Ascending aorta (tissue), 2 donors: ENCODE measurements at regions not wholly inside any gene's neighbourhood (a gene's known extent, or its start where the extent isn't known, plus 50 kb on each side); places are given as distances from the start of the nearest gene placed in this dataset.

Experiments used
- DNase-seq, 2 donors: peaks; one replicate each; pipeline ENCODE4 v3.0.0-alpha.2; 2019; ENCODE audit warnings: low spot score in 2 of 2
- H3K27ac ChIP-seq, 2 donors: fragments of 200-600 bp; sonication (generic); one replicate each; pipeline ENCODE4 v1.5.1; 2016 to 2017; ENCODE audit warnings: mild to moderate bottlenecking in 1 of 2
- H3K27me3 ChIP-seq: fragments of 200-600 bp; sonication (generic); one replicate; pipeline ENCODE4 v1.5.1; 2017
- H3K36me3 ChIP-seq, 2 donors: fragments of 200-600 bp; sonication (generic); one replicate each; pipeline ENCODE4 v1.5.1; 2016
- H3K4me1 ChIP-seq, 2 donors: fragments of 200-600 bp; sonication (generic); one replicate each; pipeline ENCODE4 v1.5.1; 2016 to 2017; ENCODE audit warnings: mild to moderate bottlenecking in 1 of 2
- H3K4me3 ChIP-seq, 2 donors: fragments of 200-600 bp; sonication (generic); one replicate each; pipeline ENCODE4 v1.5.1; 2016 to 2017; ENCODE audit warnings: mild to moderate bottlenecking in 1 of 2
- H3K9me3 ChIP-seq, 2 donors: fragments of 200-600 bp; sonication (generic); one replicate each; pipeline ENCODE4 v1.5.1; 2016
- CTCF ChIP-seq, 3 experiments: fragments of 200-600 bp in 2 of 3; fragments of 450-650 bp in 1 of 3; sonication (generic) in 2 of 3; IDR thresholded peaks; one replicate each; pipeline ENCODE4 v1.5.1; 2016 to 2019; ENCODE audit warnings: antibody characterized with exemption in 3 of 3, mild to moderate bottlenecking in 1 of 3, moderate library complexity in 1 of 3
- intact Hi-C: fragments of 100-400 bp; cut with DNase I; formaldehyde crosslinking; loops from one replicate; pipeline ENCODE4 v1.15.1; 2023

GRCh38 chr11:38425578-38425977, 1827.5 kb upstream of the RAG2 start:
- DNase-seq: no peak
- Histone ChIP-seq H3K27ac (no peak overlapping the region), H3K4me1 (no peaks in the 10 kb centered on the region), H3K9me3 (no peaks in the 10 kb centered on the region), H3K36me3 (no peaks in the 10 kb centered on the region), H3K27me3 (no peaks in the 10 kb centered on the region), H3K4me3 (no peak overlapping the region)
- intact Hi-C loops: no loop called here
- no peak for TF ChIP-seq CTCF (IDR thresholded peaks at IDR 0.05)

GRCh38 chr11:38423042-38423441, 1825.0 kb upstream of the RAG2 start:
- Histone ChIP-seq H3K4me3 (no peak overlapping the region), H3K27ac (no peak overlapping the region), H3K9me3 (no peaks in the 10 kb centered on the region), H3K36me3 (no peaks in the 10 kb centered on the region), H3K4me1 (no peaks in the 10 kb centered on the region), H3K27me3 (no peaks in the 10 kb centered on the region)
- intact Hi-C loops: no loop called here
- DNase-seq: no peak
- no peak for TF ChIP-seq CTCF (IDR thresholded peaks at IDR 0.05)

GRCh38 chr11:38416141-38416540, 1818.1 kb upstream of the RAG2 start:
- Histone ChIP-seq H3K27me3 (no peaks in the 10 kb centered on the region), H3K36me3 (no peaks in the 10 kb centered on the region), H3K9me3 (no peaks in the 10 kb centered on the region), H3K4me1 (no peaks in the 10 kb centered on the region), H3K4me3 (no peak overlapping the region), H3K27ac (no peak overlapping the region)
- no peak for TF ChIP-seq CTCF (IDR thresholded peaks at IDR 0.05)
- DNase-seq: no peak
- intact Hi-C loops: no loop called here

- no peak for DNase-seq
- intact Hi-C loops: no loop called here
- Histone ChIP-seq H3K36me3 (no peaks in the 10 kb centered on the region), H3K9me3 (no peaks in the 10 kb centered on the region), H3K4me1 (no peaks in the 10 kb centered on the region), H3K4me3 (no peak overlapping the region), H3K27ac (no peak overlapping the region), H3K27me3 (no peaks in the 10 kb centered on the region)
- TF ChIP-seq CTCF (IDR thresholded peaks at IDR 0.05): no peak
Measured at GRCh38 chr11:38411149-38411548, 1813.1 kb upstream of the RAG2 start.

- intact Hi-C loops: no loop called here
- Histone ChIP-seq H3K36me3 (no peaks in the 10 kb centered on the region), H3K27ac (no peak overlapping the region), H3K4me1 (no peaks in the 10 kb centered on the region), H3K9me3 (no peaks in the 10 kb centered on the region), H3K27me3 (no peaks in the 10 kb centered on the region), H3K4me3 (no peak overlapping the region)
- no peak for TF ChIP-seq CTCF (IDR thresholded peaks at IDR 0.05)
- no peak for DNase-seq
Measured at GRCh38 chr11:38402063-38402462, 1804.0 kb upstream of the RAG2 start.

- DNase-seq: no peak
- H3K27me3 ChIP-seq: no peaks in the 10 kb centered on the region
- H3K36me3 ChIP-seq: no peaks in the 10 kb centered on the region
- H3K4me1 ChIP-seq: no peaks in the 10 kb centered on the region
- H3K27ac ChIP-seq: no peak overlapping the region
- H3K4me3 ChIP-seq: no peak overlapping the region
- intact Hi-C loops: no loop called here
- TF ChIP-seq CTCF (IDR thresholded peaks at IDR 0.05): no peak
- H3K9me3 ChIP-seq: no peaks in the 10 kb centered on the region
Measured at GRCh38 chr11:38392176-38392575, 1794.1 kb upstream of the RAG2 start.
